Ascending aorta (tissue), 2 donors: ENCODE measurements at regions not wholly inside any gene's neighbourhood (a gene's known extent, or its start where the extent isn't known, plus 50 kb on each side); places are given as distances from the start of the nearest gene placed in this dataset.

ENCODE experiments used
- DNase-seq, 2 donors: peaks; one replicate each; pipeline ENCODE4 v3.0.0-alpha.2; 2019; ENCODE audit warnings: low spot score in 2 of 2
- H3K27ac ChIP-seq, 2 donors: fragments of 200-600 bp; sonication (generic); one replicate each; pipeline ENCODE4 v1.5.1; 2016 to 2017; ENCODE audit warnings: mild to moderate bottlenecking in 1 of 2
- H3K27me3 ChIP-seq: fragments of 200-600 bp; sonication (generic); one replicate; pipeline ENCODE4 v1.5.1; 2017
- H3K36me3 ChIP-seq, 2 donors: fragments of 200-600 bp; sonication (generic); one replicate each; pipeline ENCODE4 v1.5.1; 2016
- H3K4me1 ChIP-seq, 2 donors: fragments of 200-600 bp; sonication (generic); one replicate each; pipeline ENCODE4 v1.5.1; 2016 to 2017; ENCODE audit warnings: mild to moderate bottlenecking in 1 of 2
- H3K4me3 ChIP-seq, 2 donors: fragments of 200-600 bp; sonication (generic); one replicate each; pipeline ENCODE4 v1.5.1; 2016 to 2017; ENCODE audit warnings: mild to moderate bottlenecking in 1 of 2
- H3K9me3 ChIP-seq, 2 donors: fragments of 200-600 bp; sonication (generic); one replicate each; pipeline ENCODE4 v1.5.1; 2016
- CTCF ChIP-seq, 3 experiments: fragments of 200-600 bp in 2 of 3; fragments of 450-650 bp in 1 of 3; sonication (generic) in 2 of 3; IDR thresholded peaks; one replicate each; pipeline ENCODE4 v1.5.1; 2016 to 2019; ENCODE audit warnings: antibody characterized with exemption in 3 of 3, mild to moderate bottlenecking in 1 of 3, moderate library complexity in 1 of 3
- intact Hi-C: fragments of 100-400 bp; cut with DNase I; formaldehyde crosslinking; loops from one replicate; pipeline ENCODE4 v1.15.1; 2023

DNA sequence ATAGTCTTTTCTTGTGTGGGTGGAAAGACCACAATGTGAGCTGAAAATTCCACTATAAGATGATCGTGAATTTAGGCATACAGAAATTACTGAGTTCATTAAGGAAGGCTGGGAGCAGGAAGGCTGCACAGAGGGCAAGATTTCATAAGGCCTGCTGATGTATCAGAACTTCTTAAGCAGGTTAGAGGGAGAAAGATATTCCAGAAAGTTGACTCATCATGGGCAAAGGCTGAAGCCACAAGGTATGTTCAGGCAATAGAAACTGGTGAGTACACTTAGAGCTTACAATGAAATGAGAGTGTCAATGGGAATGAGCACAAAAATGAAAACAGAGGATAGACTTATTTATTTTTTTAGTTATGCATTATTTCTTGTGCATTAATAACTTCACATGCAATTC is 618.6 kb downstream of the CBLN4 start:
- no peak for TF ChIP-seq CTCF (IDR thresholded peaks at IDR 0.05)
- no peak overlapping the region for H3K27ac ChIP-seq
- no peaks in the 10 kb centered on the region for H3K4me1 ChIP-seq
- intact Hi-C loops = no loop called here
- no peaks in the 10 kb centered on the region for H3K27me3 ChIP-seq
- no peaks in the 10 kb centered on the region for H3K9me3 ChIP-seq
- no peak for DNase-seq
- no peak overlapping the region for H3K4me3 ChIP-seq
- no peaks in the 10 kb centered on the region for H3K36me3 ChIP-seq

GRCh38 chr20:55375920-55376319 is 629.4 kb downstream of the CBLN4 start:
- intact Hi-C loops = no loop called here
- H3K27ac ChIP-seq = no peak overlapping the region
- H3K4me3 ChIP-seq = no peak overlapping the region
- H3K36me3 ChIP-seq = no peaks in the 10 kb centered on the region
- no peak for DNase-seq
- TF ChIP-seq CTCF (IDR thresholded peaks at IDR 0.05) = no peak
- no peaks in the 10 kb centered on the region for H3K4me1 ChIP-seq
- H3K27me3 ChIP-seq = no peaks in the 10 kb centered on the region
- no peaks in the 10 kb centered on the region for H3K9me3 ChIP-seq

- intact Hi-C loops = no loop called here
- DNase-seq = no peak
- TF ChIP-seq CTCF (IDR thresholded peaks at IDR 0.05) = no peak
Measured at GRCh38 chr20:55365745-55366144, 639.6 kb downstream of the CBLN4 start.

DNA sequence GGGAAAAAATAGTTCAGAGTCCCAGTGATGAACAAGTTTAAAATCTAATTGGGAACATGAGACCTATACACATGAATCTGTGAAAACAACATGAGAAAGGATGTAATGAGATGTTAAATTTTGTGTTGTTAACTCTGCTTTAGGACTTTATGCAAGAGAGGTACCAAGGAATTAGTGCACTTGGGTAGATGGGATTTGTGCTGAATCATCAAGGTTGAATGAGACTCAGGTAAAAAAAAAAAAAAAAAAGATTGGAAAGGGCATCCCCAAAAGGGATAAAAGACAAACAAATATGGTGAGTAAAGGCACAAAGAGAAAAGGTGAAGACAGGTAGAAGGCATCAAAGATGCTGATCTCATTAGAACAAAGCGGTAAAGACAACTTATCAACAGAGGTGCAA is 644.4 kb downstream of the CBLN4 start:
- intact Hi-C loops = no loop called here
- H3K27me3 ChIP-seq = no peaks in the 10 kb centered on the region
- no peaks in the 10 kb centered on the region for H3K4me1 ChIP-seq
- no peak for TF ChIP-seq CTCF (IDR thresholded peaks at IDR 0.05)
- no peak overlapping the region for H3K27ac ChIP-seq
- no peak overlapping the region for H3K4me3 ChIP-seq
- no peaks in the 10 kb centered on the region for H3K36me3 ChIP-seq
- H3K9me3 ChIP-seq = no peaks in the 10 kb centered on the region
- DNase-seq = no peak

More at GRCh38 chr20:55365745-55366144, 639.6 kb downstream of the CBLN4 start:
- Histone ChIP-seq H3K36me3 (no peaks in the 10 kb centered on the region), H3K27ac (no peak overlapping the region), H3K4me3 (no peak overlapping the region), H3K4me1 (no peaks in the 10 kb centered on the region), H3K9me3 (no peaks in the 10 kb centered on the region), H3K27me3 (no peaks in the 10 kb centered on the region)

DNA sequence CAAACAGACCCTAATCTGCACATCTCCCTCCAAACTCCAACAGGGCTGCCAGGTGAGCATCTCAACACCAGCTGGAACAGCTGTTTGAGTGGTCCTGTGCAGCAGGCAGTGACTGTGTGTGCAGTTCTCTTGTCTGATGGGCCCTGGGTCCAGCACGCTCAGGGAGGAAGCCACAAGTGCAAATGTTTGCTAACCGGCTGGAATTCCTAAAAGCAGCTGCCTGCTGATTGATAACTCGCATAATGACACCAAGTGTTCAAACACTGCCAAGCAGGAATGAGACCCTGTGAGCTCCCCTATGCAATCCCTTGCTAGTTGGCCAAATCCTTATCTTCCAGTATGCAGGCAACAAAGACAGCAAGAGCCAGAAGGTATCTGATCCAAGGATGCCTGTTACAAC is 650.6 kb downstream of the CBLN4 start:
- no peak for TF ChIP-seq CTCF (IDR thresholded peaks at IDR 0.05)
- DNase-seq = no peak
- intact Hi-C loops = no loop called here
- H3K9me3 ChIP-seq = no peaks in the 10 kb centered on the region
- H3K4me3 ChIP-seq = no peak overlapping the region
- H3K36me3 ChIP-seq = no peaks in the 10 kb centered on the region
- H3K27me3 ChIP-seq = no peaks in the 10 kb centered on the region
- no peaks in the 10 kb centered on the region for H3K4me1 ChIP-seq
- H3K27ac ChIP-seq = no peak overlapping the region

- no peak overlapping the region for H3K27ac ChIP-seq
- H3K36me3 ChIP-seq = no peaks in the 10 kb centered on the region
- no peak for DNase-seq
- no peak overlapping the region for H3K4me3 ChIP-seq
- H3K27me3 ChIP-seq = no peaks in the 10 kb centered on the region
- H3K4me1 ChIP-seq = no peaks in the 10 kb centered on the region
- no peak for TF ChIP-seq CTCF (IDR thresholded peaks at IDR 0.05)
- no peaks in the 10 kb centered on the region for H3K9me3 ChIP-seq
- intact Hi-C loops = no loop called here
Measured at GRCh38 chr20:55353206-55353605, 652.1 kb downstream of the CBLN4 start.
